BE2C (cell line): ENCODE measurements at regions not wholly inside any gene's neighbourhood (a gene's known extent, or its start where the extent isn't known, plus 50 kb on each side); places are given as distances from the start of the nearest gene placed in this dataset.
A peak's percentile ranks its signal among the peaks of the same experiment; 100 is the strongest.

Source experiments
- DNase-seq: peaks from one replicate; pipeline ENCODE4 v3.0.0-alpha.2; 2020
- H3K27me3 ChIP-seq: fragments of 250-450 bp; sonication (Bioruptor Pico); 2 replicates; pipeline ENCODE4 v1.5.1; 2020; ENCODE audit warnings: mild to moderate bottlenecking
- H3K36me3 ChIP-seq: fragments of 250-450 bp; sonication (Bioruptor Pico); 2 replicates; pipeline ENCODE4 v1.5.1; 2020; ENCODE audit warnings: mild to moderate bottlenecking
- H3K4me1 ChIP-seq: fragments of 250-450 bp; sonication (Bioruptor Pico); 2 replicates; pipeline ENCODE4 v1.5.1; 2020
- H3K4me3 ChIP-seq: 2 replicates; pipeline ENCODE4 v1.5.1; 2011; ENCODE audit warnings: low read depth, low read length
- H3K9me3 ChIP-seq: fragments of 250-450 bp; sonication (Bioruptor Pico); 2 replicates; pipeline ENCODE4 v1.5.1; 2020
- CTCF ChIP-seq: IDR thresholded peaks from 2 replicates; pipeline ENCODE4 v1.5.1; 2012; ENCODE audit warnings: mild to moderate bottlenecking, low read depth, low read length

- TF ChIP-seq CTCF: no peak
- no peaks in the 10 kb centered on the region for H3K9me3 ChIP-seq
- H3K27me3 ChIP-seq: peaks cover 8% of the 10 kb centered on the region
- DNase-seq: no peak
- 0 out of 2 replicates have a peak, but pooled peaks cover 2% of the 10 kb centered on the region for H3K4me1 ChIP-seq
- H3K36me3 ChIP-seq: no peaks in the 10 kb centered on the region
- no peak overlapping the region for H3K4me3 ChIP-seq
These were observed 63.0 kb downstream of the INSIG1 start for GRCh38 chr7:155360495-155361345.

GRCh38 chr7:155361346-155361680 is 63.6 kb downstream of the INSIG1 start:
- Histone ChIP-seq H3K9me3 (no peaks in the 10 kb centered on the region), H3K4me1 (0 out of 2 replicates have a peak, but pooled peaks cover 2% of the 10 kb centered on the region), H3K27me3 (peaks cover 8% of the 10 kb centered on the region), H3K36me3 (no peaks in the 10 kb centered on the region), H3K4me3 (no peak overlapping the region)
- no peak for TF ChIP-seq CTCF
- DNase-seq: peak; percentile 1

- H3K36me3 ChIP-seq: no peaks in the 10 kb centered on the region
- H3K27me3 ChIP-seq: peaks cover 6% of the 10 kb centered on the region
- TF ChIP-seq CTCF: no peak
- H3K4me3 ChIP-seq: no peak overlapping the region
- H3K4me1 ChIP-seq: 0 out of 2 replicates have a peak, but pooled peaks cover 2% of the 10 kb centered on the region
- H3K9me3 ChIP-seq: no peaks in the 10 kb centered on the region
- DNase-seq: peak; percentile 13
These were observed 64.3 kb downstream of the INSIG1 start for GRCh38 chr7:155361947-155362346.

- no peak overlapping the region for H3K4me3 ChIP-seq
- TF ChIP-seq CTCF: no peak
- H3K36me3 ChIP-seq: no peaks in the 10 kb centered on the region
- peak; percentile 62 for DNase-seq
- H3K9me3 ChIP-seq: no peaks in the 10 kb centered on the region
- 0 out of 2 replicates have a peak, but pooled peaks cover 2% of the 10 kb centered on the region for H3K4me1 ChIP-seq
- H3K27me3 ChIP-seq: peaks cover 5% of the 10 kb centered on the region
These were observed 64.9 kb downstream of the INSIG1 start for GRCh38 chr7:155362380-155363145.

GRCh38 chr7:155363146-155363539 is 65.5 kb downstream of the INSIG1 start:
- Histone ChIP-seq H3K4me3 (no peak overlapping the region), H3K4me1 (0 out of 2 replicates have a peak, but pooled peaks cover 2% of the 10 kb centered on the region)
- no peak for DNase-seq

More at GRCh38 chr7:155363146-155363539, 65.5 kb downstream of the INSIG1 start:
- H3K27me3 ChIP-seq: peaks cover 5% of the 10 kb centered on the region
- H3K9me3 ChIP-seq: no peaks in the 10 kb centered on the region
- no peak for TF ChIP-seq CTCF
- H3K36me3 ChIP-seq: no peaks in the 10 kb centered on the region
